Cardiac muscle cell (in vitro differentiated cells and primary cell): ENCODE measurements at regions not wholly inside any gene's neighbourhood (a gene's known extent, or its start where the extent isn't known, plus 50 kb on each side); places are given as distances from the start of the nearest gene placed in this dataset.

ENCODE experiments used
- DNase-seq, 2 donors: peaks; one replicate each; pipeline versions ENCODE4 v3.0.0 to v3.0.0-alpha.2; 2010 to 2017; ENCODE audit warnings: low read depth in 1 of 2, low spot score in 1 of 2
- H3K27ac ChIP-seq: fragments of 200-600 bp; sonication (generic); 2 replicates; pipeline ENCODE4 v1.5.1; 2016
- H3K27me3 ChIP-seq: fragments of 200-600 bp; sonication (generic); 2 replicates; pipeline ENCODE4 v1.6.0; 2016; ENCODE audit warnings: control low read depth
- H3K36me3 ChIP-seq: fragments of 200-600 bp; sonication (generic); 2 replicates; pipeline ENCODE4 v1.5.1; 2016; ENCODE audit warnings: control low read depth
- H3K4me1 ChIP-seq: fragments of 200-600 bp; sonication (generic); 2 replicates; pipeline ENCODE4 v1.8.1; 2017; ENCODE audit warnings: low read depth, mild to moderate bottlenecking, mixed run types
- H3K4me3 ChIP-seq: fragments of 200-600 bp; sonication (generic); 2 replicates; pipeline ENCODE4 v1.5.1; 2016; ENCODE audit warnings: mild to moderate bottlenecking
- H3K9me3 ChIP-seq: fragments of 200-600 bp; sonication (generic); 2 replicates; pipeline ENCODE4 v1.5.1; 2017; ENCODE audit warnings: low read depth, mild to moderate bottlenecking, control low read depth
- CTCF ChIP-seq: IDR thresholded peaks from 2 replicates; pipeline ENCODE4 v1.5.1; 2012; ENCODE audit warnings: low read depth, mild to moderate bottlenecking, low read length

DNA sequence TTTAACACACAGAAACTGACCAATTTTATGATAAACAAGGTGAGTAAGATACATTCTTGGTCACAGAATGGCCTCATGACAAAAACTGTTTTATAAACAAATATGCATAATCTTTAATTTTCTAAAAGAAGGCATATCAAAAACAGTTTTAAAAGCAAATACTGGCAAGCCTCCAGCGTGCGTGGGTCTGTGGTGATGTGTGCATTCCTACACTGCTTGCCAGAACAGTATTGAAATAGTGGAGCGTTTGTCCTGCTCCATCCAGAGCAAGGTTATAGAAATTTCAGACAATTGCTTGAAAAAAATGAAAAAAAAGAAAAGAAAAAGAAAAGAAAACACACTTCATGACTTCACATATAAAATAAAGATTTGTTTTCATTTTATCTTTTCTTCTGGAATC, 140.9 kb downstream of the MZT1 start:
- Histone ChIP-seq H3K27ac (no peak overlapping the region), H3K27me3 (no peaks in the 10 kb centered on the region), H3K9me3 (no peaks in the 10 kb centered on the region), H3K4me3 (no peak overlapping the region), H3K4me1 (no peaks in the 10 kb centered on the region), H3K36me3 (no peaks in the 10 kb centered on the region)
- peak in 1 of 2 donors; percentile 12 for DNase-seq
- TF ChIP-seq CTCF, result no peak

- Histone ChIP-seq H3K27ac (no peak overlapping the region), H3K9me3 (no peaks in the 10 kb centered on the region), H3K4me3 (no peak overlapping the region), H3K27me3 (no peaks in the 10 kb centered on the region), H3K36me3 (no peaks in the 10 kb centered on the region), H3K4me1 (no peaks in the 10 kb centered on the region)
- no peak for TF ChIP-seq CTCF
- no peak for DNase-seq
Observed at GRCh38 chr13:72585254-72585653, 142.2 kb downstream of the MZT1 start.

- no peaks in the 10 kb centered on the region for H3K27me3 ChIP-seq
- TF ChIP-seq CTCF, result no peak
- peaks cover 8% of the 10 kb centered on the region for H3K4me1 ChIP-seq
- no peak overlapping the region for H3K4me3 ChIP-seq
- H3K36me3 ChIP-seq, result no peaks in the 10 kb centered on the region
- H3K9me3 ChIP-seq, result no peaks in the 10 kb centered on the region
- DNase-seq, result no peak
- H3K27ac ChIP-seq, result no peak overlapping the region
Observed at GRCh38 chr13:72571191-72571590, 156.2 kb downstream of the MZT1 start.

DNA sequence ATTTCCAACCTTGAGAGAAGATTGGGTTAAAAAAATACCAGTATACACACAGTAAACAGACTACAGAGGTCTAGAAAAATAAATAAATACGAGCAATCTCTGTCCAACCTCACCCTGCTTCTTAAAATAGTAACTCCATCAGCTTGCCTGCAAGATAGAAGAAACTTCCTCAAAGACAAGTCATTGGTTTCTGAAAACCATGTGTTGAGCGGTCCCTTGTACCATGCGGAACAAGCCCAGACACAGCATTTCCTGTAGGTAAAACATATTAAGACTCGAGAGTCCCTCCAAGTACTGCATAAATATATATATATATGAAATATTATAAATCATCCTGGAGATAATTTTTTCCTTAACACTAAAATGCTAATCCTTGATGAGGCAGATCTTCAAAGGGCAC, 157.4 kb downstream of the MZT1 start:
- H3K36me3 ChIP-seq, result no peaks in the 10 kb centered on the region
- H3K27ac ChIP-seq, result no peak overlapping the region
- H3K4me1 ChIP-seq, result peaks cover 8% of the 10 kb centered on the region
- H3K4me3 ChIP-seq, result no peak overlapping the region
- DNase-seq, result no peak
- no peaks in the 10 kb centered on the region for H3K27me3 ChIP-seq
- H3K9me3 ChIP-seq, result no peaks in the 10 kb centered on the region
- no peak for TF ChIP-seq CTCF

GRCh38 chr13:72567566-72567965, 159.9 kb downstream of the MZT1 start:
- no peaks in the 10 kb centered on the region for H3K27me3 ChIP-seq
- H3K4me3 ChIP-seq, result no peak overlapping the region
- no peak for DNase-seq
- no peaks in the 10 kb centered on the region for H3K9me3 ChIP-seq
- H3K4me1 ChIP-seq, result peaks cover 8% of the 10 kb centered on the region
- H3K36me3 ChIP-seq, result no peaks in the 10 kb centered on the region
- no peak overlapping the region for H3K27ac ChIP-seq
- TF ChIP-seq CTCF, result no peak

- H3K27ac ChIP-seq, result no peak overlapping the region
- H3K27me3 ChIP-seq, result no peaks in the 10 kb centered on the region
- no peak for DNase-seq
- peaks cover 3% of the 10 kb centered on the region for H3K4me1 ChIP-seq
- no peaks in the 10 kb centered on the region for H3K36me3 ChIP-seq
- no peak for TF ChIP-seq CTCF
- H3K4me3 ChIP-seq, result no peak overlapping the region
- no peaks in the 10 kb centered on the region for H3K9me3 ChIP-seq
Observed at GRCh38 chr13:72566526-72566925, 160.9 kb downstream of the MZT1 start.
